ENCODE measurements at regions not wholly inside any gene's neighbourhood (a gene's known extent, or its start where the extent isn't known, plus 50 kb on each side); places are given as distances from the start of the nearest gene placed in this dataset.

- TF ChIP-seq ZSCAN18 (CRISPR knock-in tag; IDR thresholded peaks at IDR 0.05): no peak
- no peak for TF ChIP-seq CTCF (IDR thresholded peaks at IDR 0.05)
Observed at GRCh38 chr2:76270096-76270710, 559.5 kb upstream of the GCFC2 start.
